Astrocyte of the cerebellum (primary cell): ENCODE measurements at regions not wholly inside any gene's neighbourhood (a gene's known extent, or its start where the extent isn't known, plus 50 kb on each side); places are given as distances from the start of the nearest gene placed in this dataset.

ENCODE experiments used
- DNase-seq: peaks from one replicate; pipeline ENCODE4 v3.0.0-alpha.2; 2011; ENCODE audit warnings: low read depth
- H3K4me3 ChIP-seq: 2 replicates; pipeline ENCODE4 v1.5.1; 2011; ENCODE audit warnings: mild to moderate bottlenecking, low read depth, low read length, moderate library complexity
- CTCF ChIP-seq: IDR thresholded peaks from 2 replicates; pipeline ENCODE4 v1.5.1; 2012; ENCODE audit warnings: low read length, low read depth, moderate library complexity, mild to moderate bottlenecking; ENCODE audit errors: missing control alignments
- in situ Hi-C: cut with HindIII; loops from 2 replicates; pipeline ENCODE4 v1.10.0; 2017; ENCODE audit warnings: low sequenced_read_pairs

- in situ Hi-C loops, result no loop called here
- no peak for DNase-seq
Observed at GRCh38 chr7:131194070-131194865, 133.4 kb upstream of the MKLN1 start.

DNA sequence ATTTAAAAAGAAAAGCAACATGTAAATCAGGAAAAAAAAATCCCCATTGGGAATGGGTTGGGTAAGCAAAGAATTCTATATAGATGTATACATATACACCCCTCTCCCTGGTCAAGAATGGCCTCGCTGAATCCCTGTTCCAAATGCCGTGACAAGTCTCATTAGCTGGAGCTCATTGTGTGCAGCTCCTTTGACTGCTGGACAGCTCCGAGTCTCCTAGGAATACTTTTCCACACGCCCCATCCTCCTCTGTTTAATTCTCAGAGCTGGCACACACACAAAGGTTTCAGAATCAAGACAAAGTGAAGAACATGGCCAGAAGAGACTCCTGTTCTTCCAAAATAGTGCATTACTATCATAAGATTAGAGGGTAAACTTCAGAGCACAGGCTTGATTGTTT lies 130.9 kb upstream of the MKLN1 start:
- H3K4me3 ChIP-seq, result no peak overlapping the region
- in situ Hi-C loops, result no loop called here
- TF ChIP-seq CTCF, result no peak
- no peak for DNase-seq

More at GRCh38 chr7:131194070-131194865, 133.4 kb upstream of the MKLN1 start:
- no peak for TF ChIP-seq CTCF
- no peak overlapping the region for H3K4me3 ChIP-seq

- H3K4me3 ChIP-seq, result no peak overlapping the region
- DNase-seq, result peak; percentile 47
- TF ChIP-seq CTCF, result no peak
- in situ Hi-C loops, result no loop called here
Observed at GRCh38 chr7:131197920-131198615, 129.6 kb upstream of the MKLN1 start.

GRCh38 chr7:131202451-131202850 lies 125.2 kb upstream of the MKLN1 start:
- DNase-seq, result no peak
- TF ChIP-seq CTCF, result no peak
- no peak overlapping the region for H3K4me3 ChIP-seq
- in situ Hi-C loops, result no loop called here

DNA sequence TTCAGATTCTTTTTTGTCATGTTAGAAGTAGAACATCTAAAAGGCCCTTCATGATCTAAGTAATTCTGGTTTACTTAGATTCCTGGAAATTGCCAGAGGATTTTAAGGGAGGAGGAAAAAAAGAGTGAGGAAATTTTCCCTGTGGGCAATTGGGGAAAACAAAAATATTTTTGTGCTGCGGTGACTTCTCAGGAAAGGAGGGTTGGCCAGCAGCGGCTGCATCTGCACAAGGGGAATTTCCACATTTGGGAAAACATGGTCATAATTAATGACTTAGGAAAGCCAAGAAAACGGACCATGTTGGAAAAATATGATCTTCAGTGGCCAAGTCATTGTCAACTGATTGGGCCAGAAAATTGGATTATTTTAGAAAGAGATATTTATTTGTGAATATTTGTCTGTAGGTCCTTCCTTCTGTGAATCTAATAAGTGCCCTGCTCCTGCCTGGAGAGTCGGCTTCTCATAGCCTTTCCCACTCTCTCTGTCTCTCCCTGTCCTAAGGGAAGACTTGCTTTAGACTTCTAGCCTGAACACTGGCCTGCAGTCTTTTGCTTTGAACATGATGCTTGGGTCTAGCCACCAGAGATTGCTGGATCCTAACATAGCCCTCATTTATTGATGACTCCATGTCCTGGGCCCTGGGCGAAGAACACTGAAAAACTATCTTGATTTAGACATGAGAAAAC lies 124.2 kb upstream of the MKLN1 start:
- no peak for DNase-seq
- no peak for TF ChIP-seq CTCF
- H3K4me3 ChIP-seq, result no peak overlapping the region
- in situ Hi-C loops, result no loop called here

DNA sequence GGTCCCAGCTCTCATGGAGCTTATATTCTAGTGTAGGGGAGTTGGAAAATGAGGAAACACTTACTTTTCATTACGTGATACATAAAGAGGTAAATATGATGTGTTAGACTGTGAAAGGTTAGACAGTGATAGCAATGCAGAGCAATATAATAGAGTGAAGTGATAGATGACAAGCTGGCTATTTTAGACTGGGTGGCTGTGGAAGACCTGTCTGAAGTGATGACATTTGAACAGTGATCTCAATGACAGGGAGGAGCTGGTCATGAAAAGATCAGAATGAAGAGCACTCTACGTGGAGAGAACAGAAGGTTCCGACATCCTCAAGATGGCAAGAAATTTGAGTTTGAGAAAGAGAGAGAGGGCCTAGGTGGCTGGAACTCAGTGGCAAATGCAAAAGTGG lies 118.9 kb upstream of the MKLN1 start:
- in situ Hi-C loops, result no loop called here
- DNase-seq, result no peak
- H3K4me3 ChIP-seq, result no peak overlapping the region
- TF ChIP-seq CTCF, result no peak
